Dedifferentiated amniotic fluid mesenchymal stem cell (primary cell): ENCODE measurements at regions not wholly inside any gene's neighbourhood (a gene's known extent, or its start where the extent isn't known, plus 50 kb on each side); places are given as distances from the start of the nearest gene placed in this dataset.

Experiments
- DNase-seq: peaks from one replicate; pipeline ENCODE4 v3.0.0-alpha.2; 2016; ENCODE audit errors: extremely low spot score

DNA sequence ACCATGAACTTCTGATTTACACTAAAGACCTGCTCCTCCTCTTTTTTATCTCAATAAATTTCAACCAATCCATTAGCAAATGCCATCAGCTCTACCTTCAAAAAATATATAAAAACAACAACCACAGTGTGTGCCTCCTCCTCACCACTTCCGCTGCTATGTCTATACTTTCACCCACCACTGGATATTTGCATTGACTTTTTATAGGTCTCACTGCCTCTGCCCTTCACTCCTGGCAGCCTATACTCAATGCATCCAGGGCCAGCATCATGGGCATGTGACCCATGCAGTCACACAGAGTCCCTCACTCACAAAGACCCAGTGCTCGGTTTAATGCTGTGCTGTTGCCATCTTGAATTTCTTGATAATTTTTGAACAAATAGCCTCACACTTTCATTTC, 53.5 kb upstream of the CCDC54 start:
- no peak for DNase-seq

DNA sequence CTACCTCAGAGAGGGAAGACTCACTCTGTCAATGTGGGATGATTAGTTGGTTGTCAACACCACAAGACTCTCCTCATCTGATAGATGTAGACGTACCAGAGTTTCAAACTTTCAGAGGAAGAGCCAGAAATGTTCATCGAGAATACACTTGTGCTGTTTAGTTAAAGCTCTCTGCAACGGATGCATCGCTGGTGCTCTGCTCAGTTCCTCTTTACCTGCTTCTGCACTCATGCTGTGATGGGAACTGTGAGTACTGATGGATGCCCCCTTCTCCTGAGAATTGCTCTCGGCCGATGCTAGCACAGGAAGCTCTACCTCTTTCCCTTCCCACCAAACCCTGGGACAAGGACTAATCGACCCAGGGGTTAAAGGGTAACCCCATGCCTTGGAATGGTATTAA, 51.8 kb upstream of the CCDC54 start:
- DNase-seq = no peak
